NCI-H748 (cell line): ENCODE measurements at regions not wholly inside any gene's neighbourhood (a gene's known extent, or its start where the extent isn't known, plus 50 kb on each side); places are given as distances from the start of the nearest gene placed in this dataset.

ENCODE experiments used
- DNase-seq: peaks from one replicate; lab custom pipeline; 2025; ENCODE audit not compliant: unreplicated experiment; lab: John Stamatoyannopoulos, UW

- peak; percentile 14 for DNase-seq
These were observed 99.6 kb upstream of the CACNA1E start for GRCh38 chr1:181383695-181384094.

DNA sequence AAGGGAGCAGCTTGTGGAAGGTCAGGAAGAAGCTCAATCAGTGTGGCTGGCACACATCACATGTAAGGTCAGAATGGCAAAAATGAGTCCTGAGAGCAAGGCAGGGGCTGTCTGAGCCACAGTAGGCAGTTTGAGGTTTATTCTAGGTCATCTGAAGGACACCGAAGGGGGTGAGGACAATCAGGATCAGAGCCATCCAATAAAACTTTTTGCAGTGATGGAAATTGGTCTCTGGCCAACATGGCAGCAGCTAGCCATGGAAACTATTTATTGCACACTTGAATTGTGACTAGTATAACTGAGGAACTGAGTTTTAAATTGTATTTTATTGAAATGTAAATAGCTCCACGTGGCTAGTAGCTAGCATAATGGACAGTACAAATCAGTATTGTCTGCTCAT is 97.0 kb upstream of the CACNA1E start:
- DNase-seq = no peak

DNA sequence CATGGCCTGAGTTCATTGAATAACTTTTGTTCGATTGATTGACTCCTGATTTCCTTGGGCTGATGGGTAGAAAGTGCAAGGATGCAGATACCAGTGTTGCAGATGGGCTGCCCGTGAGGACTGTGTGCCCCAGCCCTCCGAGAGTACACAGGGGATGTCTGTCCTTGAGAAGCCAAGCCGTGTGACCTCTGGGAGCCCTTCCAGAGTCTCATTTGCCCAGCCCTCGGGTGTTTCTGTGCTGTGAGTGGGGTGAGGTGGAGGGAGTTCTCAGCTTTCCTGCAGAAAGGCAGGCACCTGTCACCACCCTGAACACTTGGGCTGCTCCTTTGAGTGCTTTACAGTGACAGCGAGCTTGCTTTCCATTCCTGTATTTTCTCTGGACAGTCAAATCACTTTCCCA is 96.4 kb upstream of the CACNA1E start:
- DNase-seq = no peak

DNA sequence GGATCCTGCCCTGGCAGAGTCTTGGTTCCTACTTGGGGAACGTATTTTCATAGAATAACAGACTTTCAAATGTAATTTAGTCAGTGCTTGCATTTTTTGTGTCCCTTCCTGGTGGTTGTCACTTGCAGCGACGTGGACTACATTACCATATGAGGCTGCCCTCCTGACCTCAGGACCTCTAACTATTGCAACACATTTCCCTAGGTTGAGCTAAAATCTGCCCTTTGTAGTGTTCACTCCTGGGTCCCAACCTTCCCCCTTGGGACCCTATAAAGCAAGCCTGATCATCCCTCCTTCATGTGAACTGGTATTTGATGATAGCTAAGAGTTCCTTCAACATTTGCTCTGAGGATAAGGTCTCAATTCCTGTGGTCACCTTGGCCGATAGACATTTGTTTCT is 95.6 kb upstream of the CACNA1E start:
- DNase-seq = no peak

DNA sequence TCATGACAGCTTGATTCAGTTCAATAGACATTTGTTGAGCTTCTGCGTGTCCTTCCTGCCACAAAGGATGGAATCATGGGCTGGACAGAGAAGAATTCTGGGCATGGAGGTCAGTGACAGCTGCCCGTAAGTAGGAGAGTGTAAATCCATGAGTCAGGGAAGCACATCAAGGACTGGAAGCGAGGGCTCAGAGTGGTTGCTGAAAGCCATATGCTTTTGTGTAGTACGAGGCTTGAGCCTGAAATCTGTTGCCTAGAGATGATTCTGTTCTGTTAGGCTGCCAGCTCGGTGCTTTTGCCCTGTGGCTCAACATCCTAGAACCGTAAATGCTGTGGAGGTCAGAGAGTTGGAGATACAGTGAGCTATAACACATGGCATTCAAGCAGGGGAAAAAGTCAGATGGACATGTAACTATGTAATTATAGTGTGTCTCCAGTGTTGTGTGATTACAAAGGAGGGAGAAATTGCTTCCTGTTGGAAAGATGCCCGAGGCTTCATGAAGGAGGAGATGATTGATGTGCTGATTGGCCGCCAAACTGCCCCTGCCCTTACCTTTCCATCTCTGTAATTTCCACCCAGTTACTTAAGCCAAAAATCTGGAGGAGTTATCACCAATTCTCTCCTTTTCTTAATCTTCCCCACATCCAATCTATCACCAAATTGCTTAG is 92.8 kb upstream of the CACNA1E start:
- peak; percentile 94 for DNase-seq

- DNase-seq = peak; percentile 41
These were observed 91.9 kb upstream of the CACNA1E start for GRCh38 chr1:181391301-181391900.

DNA sequence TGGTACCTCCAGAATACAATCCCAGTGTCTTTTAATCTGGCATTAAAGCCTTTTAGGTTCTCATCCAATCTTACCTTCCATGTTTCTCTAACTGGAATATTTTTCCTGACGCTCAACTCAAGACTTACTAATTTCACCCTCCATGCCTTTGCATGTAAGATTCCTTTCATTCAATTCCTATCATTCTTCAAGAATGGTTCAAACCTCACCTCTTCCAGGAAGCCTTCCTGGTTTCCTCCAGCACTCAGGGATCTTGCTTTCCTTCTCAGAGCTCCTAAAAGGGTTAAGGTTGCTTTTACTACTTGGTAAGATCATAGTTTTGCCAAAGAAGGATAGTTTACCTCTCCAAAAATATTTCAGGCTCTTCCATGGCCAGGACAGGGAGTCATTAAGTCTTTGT is 91.2 kb upstream of the CACNA1E start:
- DNase-seq = no peak

- no peak for DNase-seq
These were observed 90.6 kb upstream of the CACNA1E start for GRCh38 chr1:181392613-181393220.

DNA sequence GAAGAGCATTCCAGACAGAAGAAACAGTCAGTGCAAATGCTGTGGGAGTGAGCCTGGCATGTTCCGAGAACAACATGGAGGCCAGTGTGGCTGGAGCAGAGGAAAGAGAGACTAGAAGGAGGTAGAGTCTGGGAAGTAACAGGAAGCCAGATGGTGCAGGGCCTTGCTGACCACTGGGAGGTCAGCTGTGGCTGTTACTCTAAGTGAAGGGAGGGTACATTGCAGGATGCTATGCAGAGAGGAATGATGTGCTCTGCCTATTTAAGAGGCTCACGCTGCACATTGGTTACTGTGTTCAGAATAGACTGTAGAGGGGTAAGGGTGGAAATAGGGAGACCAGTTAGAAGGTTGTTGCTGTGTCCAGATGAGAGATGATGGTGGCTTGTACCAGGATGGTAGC is 88.6 kb upstream of the CACNA1E start:
- no peak for DNase-seq

DNA sequence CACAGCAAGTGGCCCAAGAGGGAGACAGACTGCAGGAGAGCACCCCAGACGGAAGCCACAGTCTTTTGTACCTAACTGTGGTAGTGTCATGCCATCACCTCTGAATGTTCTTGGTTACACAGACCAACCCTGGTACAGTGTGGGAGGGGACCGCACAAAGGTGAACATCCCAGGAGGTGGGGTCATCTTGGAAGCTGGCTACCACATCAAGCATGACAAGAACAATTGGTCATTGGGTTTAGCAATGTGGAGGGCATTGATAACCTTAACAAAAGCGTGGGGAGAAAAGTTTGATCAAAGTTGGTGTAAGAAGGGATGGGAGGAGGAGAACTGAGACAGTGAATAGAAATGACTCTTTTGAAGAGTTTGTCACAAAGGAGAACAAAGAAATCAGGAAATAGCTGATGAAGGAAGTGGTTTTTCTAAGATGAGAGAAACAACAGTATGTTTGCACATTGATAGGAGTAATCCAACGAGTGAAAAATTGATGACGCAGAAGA is 87.1 kb upstream of the CACNA1E start:
- DNase-seq = no peak

DNA sequence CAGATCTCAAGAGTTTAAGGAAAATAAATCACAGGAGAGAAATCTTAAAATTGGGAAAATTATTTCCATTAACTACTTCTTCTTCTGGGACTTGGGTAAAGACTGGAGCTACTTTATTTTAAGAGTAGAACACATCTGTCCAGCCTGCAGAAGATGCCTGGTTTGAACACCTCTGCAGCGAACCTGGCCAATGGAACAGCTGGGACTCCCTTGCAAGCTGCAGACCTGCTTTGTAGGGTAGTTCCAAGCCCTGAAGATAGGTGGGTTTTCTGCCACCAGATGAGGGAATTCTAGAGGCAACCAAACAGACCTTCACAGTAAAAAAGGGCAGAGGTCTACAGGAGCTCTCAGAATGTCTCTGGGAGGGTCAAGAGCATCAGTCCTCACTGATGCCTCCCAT is 86.5 kb upstream of the CACNA1E start:
- no peak for DNase-seq

DNA sequence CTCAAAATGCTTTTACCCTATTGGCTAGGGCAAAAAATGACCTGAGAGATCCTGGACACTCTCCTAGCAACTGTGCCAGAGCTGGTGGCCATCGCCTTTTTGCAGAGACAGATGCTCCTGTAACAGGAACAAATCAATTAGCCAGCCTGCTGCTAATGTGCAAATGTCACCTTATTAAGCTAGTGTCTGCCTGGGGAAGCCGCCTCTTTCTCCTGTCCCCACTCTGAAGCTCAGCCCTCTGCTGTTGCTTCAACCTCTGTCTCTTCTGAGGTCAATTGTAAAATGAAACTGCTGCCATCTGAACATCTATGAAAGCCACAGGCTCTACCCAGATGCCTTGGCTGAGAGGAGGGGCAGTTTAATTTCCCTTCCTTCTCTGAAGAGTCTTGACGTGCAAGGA is 85.5 kb upstream of the CACNA1E start:
- peak; percentile 6 for DNase-seq

- no peak for DNase-seq
These were observed 84.8 kb upstream of the CACNA1E start for GRCh38 chr1:181398544-181398943.

GRCh38 chr1:181405584-181405983 is 77.7 kb upstream of the CACNA1E start:
- DNase-seq = no peak

DNA sequence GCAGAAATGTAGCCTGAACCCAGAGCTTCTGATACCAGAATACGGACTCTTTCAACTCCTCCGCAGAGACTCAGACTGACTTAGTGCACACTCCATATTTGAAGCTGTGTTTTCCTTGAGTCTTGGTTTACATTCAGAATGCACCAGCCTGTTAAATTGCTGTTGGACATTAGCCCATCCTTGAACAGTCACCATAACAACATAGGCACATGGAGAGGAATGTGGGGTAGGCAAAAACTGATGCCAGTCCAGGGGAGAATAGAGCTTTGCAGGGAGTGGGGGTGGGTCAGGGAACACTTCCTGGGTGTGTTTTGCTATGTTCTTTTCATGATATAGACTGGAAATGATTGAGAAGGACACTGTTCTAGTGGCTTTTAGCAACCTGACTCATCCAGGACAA is 76.3 kb upstream of the CACNA1E start:
- no peak for DNase-seq

DNA sequence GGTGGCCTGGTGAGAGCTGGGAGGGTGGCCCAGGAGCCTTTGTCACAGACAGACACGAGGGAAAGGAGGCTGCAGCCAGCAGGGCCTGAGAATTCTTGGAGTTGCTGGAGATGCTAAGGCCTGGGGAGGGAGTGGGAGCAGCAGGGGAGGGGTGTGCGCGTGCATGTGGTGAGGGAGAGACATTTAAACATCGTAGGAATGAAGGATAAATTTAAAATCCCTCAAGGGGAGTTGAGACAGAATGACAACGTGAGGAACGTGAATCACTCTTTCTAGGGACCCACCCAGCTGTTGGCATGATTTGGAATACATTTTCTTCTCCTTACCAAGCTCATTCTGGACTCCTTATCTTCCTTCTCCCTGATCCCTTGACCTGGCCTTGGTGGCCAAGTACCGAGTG is 73.3 kb upstream of the CACNA1E start:
- no peak for DNase-seq

DNA sequence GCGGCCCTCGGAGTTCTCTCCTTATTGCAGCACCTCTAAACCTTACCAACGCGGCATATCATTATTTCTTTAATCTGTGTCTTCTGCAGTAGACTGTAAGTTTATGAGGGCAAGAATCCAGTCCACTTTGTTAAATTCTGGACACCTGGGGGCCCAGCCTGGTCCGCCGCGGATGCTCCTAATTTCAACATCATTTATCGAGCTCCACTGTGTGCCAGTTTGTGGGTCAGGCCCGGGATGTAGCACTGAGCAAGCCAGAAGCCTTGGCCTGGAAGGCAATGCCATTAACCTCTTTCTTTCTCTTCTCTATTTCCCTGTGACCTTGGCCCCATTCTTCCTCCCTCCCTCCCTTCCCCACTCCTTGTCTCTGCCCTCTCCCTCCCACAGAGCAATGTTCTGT is 70.6 kb upstream of the CACNA1E start:
- no peak for DNase-seq

DNA sequence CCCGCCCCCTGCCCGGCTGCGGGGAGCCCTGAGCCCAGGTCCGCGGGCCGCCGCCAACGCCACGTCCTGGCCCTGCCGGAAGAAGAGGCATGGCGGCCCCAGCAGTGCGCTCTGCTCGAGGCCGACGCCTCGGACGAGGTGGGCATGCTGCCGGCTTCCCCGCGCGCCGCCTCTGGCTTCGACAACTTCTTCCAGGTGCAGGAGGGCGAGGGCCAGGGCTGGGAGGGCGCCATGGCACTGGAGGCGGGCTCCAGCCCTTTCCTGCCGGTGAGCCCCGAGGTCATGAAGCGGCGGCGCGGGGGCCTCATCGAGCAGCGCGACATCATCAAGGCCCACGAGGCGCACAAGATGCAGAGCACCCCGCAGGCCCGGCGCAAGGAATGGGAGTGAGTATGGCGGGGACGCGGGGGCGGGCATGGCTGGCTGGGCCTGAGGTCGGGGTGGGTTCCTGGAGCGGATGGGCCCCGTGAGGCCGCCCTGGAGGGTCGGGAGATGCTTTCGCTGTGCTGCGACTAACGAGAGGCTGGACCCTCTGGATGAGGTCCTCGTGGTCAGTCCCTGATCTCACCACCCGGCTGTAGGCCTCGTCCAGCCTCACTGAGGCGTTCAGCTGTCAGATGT is 70.0 kb upstream of the CACNA1E start:
- no peak for DNase-seq

DNA sequence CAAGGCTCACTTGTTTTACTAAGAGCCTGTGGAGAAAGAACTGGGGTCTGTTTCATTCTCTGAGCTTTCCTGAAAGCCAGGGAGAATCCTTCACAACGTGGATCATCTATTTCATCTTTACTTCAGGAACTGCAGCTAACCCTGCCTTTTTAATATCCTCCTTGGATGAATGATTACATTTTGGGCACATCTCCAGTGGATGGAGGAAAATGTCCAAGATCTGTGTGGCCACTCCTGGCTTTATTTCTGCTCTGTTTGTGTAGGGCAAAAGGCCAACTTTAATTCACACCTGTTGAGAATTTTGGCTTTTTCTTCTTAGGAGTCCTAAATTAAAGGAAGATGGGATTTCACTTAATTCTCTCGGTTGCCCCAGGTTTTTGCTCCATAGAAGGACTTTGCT is 69.5 kb upstream of the CACNA1E start:
- no peak for DNase-seq

- DNase-seq = no peak
These were observed 67.0 kb upstream of the CACNA1E start for GRCh38 chr1:181416268-181416860.

GRCh38 chr1:181417915-181418314 is 65.4 kb upstream of the CACNA1E start:
- no peak for DNase-seq
